Ovary (tissue), 7 donors: ENCODE measurements at regions not wholly inside any gene's neighbourhood (a gene's known extent, or its start where the extent isn't known, plus 50 kb on each side); places are given as distances from the start of the nearest gene placed in this dataset.
"Not testable (repeated sequence)": the region's sequence is repeated elsewhere in the genome, so short reads cannot be mapped to it uniquely, and the experiment has no call there.

Experiments used
- DNase-seq, 5 donors: peaks; one replicate each; pipeline ENCODE4 v3.0.0-alpha.2; 2019 to 2020
- H3K27ac ChIP-seq, 2 donors: fragments of 200-600 bp; one replicate each; pipeline versions ENCODE4 v1.5.1 to v1.8.0; 2019 to 2022
- H3K27me3 ChIP-seq: fragments of 200-600 bp; one replicate; pipeline ENCODE4 v1.8.0; 2022
- H3K36me3 ChIP-seq: fragments of 200-600 bp; sonication (generic); one replicate; pipeline ENCODE4 v1.5.1; 2019
- H3K4me1 ChIP-seq: one replicate; pipeline ENCODE4 v1.8.1; 2013; ENCODE audit warnings: mild to moderate bottlenecking, moderate library complexity; ENCODE audit not compliant: insufficient read depth
- H3K4me3 ChIP-seq: fragments of 200-600 bp; sonication (generic); one replicate; pipeline ENCODE4 v1.5.1; 2017
- H3K9me3 ChIP-seq, 2 donors: fragments of 200-600 bp in 1 of 2; sonication (generic) in 1 of 2; one replicate each; pipeline versions ENCODE4 v1.5.1 to v1.8.1; 2013 to 2019; ENCODE audit warnings: mild to moderate bottlenecking in 1 of 2, moderate library complexity in 1 of 2
- WGBS, 3 donors: extraction: QIAGEN DNeasy Blood & Tissue Kit in 1 of 3; methylation state at CpG; one replicate each; pipeline versions ENCODE4 v1.1.5 to v1.1.7; 2013 to 2017; 5-methylcytosine and 5-hydroxymethylcytosine counted together
- intact Hi-C, 4 donors: fragments of 100-400 bp; cut with DNase I; formaldehyde crosslinking; loops; one replicate each; pipeline versions ENCODE4 v1.11.0 to v1.15.1; 2022 to 2023
- donor health status: DM: no; HTN: no; CAD: no; lungs with moderate emphysema.
- donor health status: DM: no; HTN: no; CAD: no.
- donor health status: Bipolar disorder and iron deficiency.
- donor health status: DM: no; HTN: no; CAD: no.
- donor health status: DM: yes; HTN: yes; CAD: no.

GRCh38 chr9:42288002-42288864 lies 104.8 kb downstream of the SPATA31A6 start:
- H3K27me3 ChIP-seq, H3K4me1 ChIP-seq, intact Hi-C loops, H3K9me3 ChIP-seq, H3K36me3 ChIP-seq, H3K27ac ChIP-seq, H3K4me3 ChIP-seq, DNase-seq: not testable (repeated sequence)
- 73 to 92% (median 82%) methylated on average over 45 to 49 of the region's 51 CpGs for whole genome bisulfite sequencing, 3 donors

GRCh38 chr9:42288865-42289229 lies 105.4 kb downstream of the SPATA31A6 start:
- intact Hi-C loops, H3K27ac ChIP-seq, H3K9me3 ChIP-seq, DNase-seq, H3K36me3 ChIP-seq, H3K27me3 ChIP-seq, H3K4me1 ChIP-seq, H3K4me3 ChIP-seq: not testable (repeated sequence)
- 74 to 100% (median 83%) methylated on average over 3 to 6 of the region's 11 CpGs for WGBS, 3 donors

- H3K27ac ChIP-seq, H3K4me1 ChIP-seq, H3K9me3 ChIP-seq, intact Hi-C loops, H3K36me3 ChIP-seq, DNase-seq, H3K4me3 ChIP-seq, H3K27me3 ChIP-seq: not testable (repeated sequence)
These were observed 116.7 kb downstream of the SPATA31A6 start for GRCh38 chr9:42300124-42300523.

- 44 to 47% (median 45%) methylated on average over 2 of the region's 2 CpGs for WGBS, 3 donors
- H3K4me1 ChIP-seq, intact Hi-C loops, H3K27ac ChIP-seq, H3K4me3 ChIP-seq, H3K36me3 ChIP-seq, H3K27me3 ChIP-seq, DNase-seq, H3K9me3 ChIP-seq: not testable (repeated sequence)
These were observed 123.2 kb downstream of the SPATA31A6 start for GRCh38 chr9:42306625-42307024.

- DNase-seq, H3K4me3 ChIP-seq, H3K27ac ChIP-seq, intact Hi-C loops, H3K36me3 ChIP-seq, H3K4me1 ChIP-seq, H3K9me3 ChIP-seq, H3K27me3 ChIP-seq: not testable (repeated sequence)
- WGBS, 3 donors = 9 to 19% (median 13%) methylated on average over 2 of the region's 2 CpGs
These were observed 124.0 kb downstream of the SPATA31A6 start for GRCh38 chr9:42307449-42307848.

- H3K4me1 ChIP-seq, H3K4me3 ChIP-seq, H3K27ac ChIP-seq, H3K9me3 ChIP-seq, intact Hi-C loops, H3K27me3 ChIP-seq, DNase-seq, H3K36me3 ChIP-seq: not testable (repeated sequence)
- 16 to 25% (median 20%) methylated on average over 2 of the region's 2 CpGs for WGBS, 3 donors
These were observed 127.5 kb downstream of the SPATA31A6 start for GRCh38 chr9:42310972-42311371.

- H3K36me3 ChIP-seq, H3K4me3 ChIP-seq: not testable (repeated sequence)
- 89 to 98% (median 91%) methylated on average over 5 of the region's 5 CpGs for WGBS, 3 donors
These were observed 132.6 kb downstream of the SPATA31A6 start for GRCh38 chr9:42316026-42316425.

GRCh38 chr9:42317677-42318076 lies 134.2 kb downstream of the SPATA31A6 start:
- H3K9me3 ChIP-seq, H3K4me1 ChIP-seq, DNase-seq, H3K4me3 ChIP-seq, H3K36me3 ChIP-seq, intact Hi-C loops, H3K27ac ChIP-seq, H3K27me3 ChIP-seq: not testable (repeated sequence)
- WGBS, 3 donors = 27 to 31% (median 30%) methylated on average over 3 of the region's 3 CpGs

More at GRCh38 chr9:42316026-42316425, 132.6 kb downstream of the SPATA31A6 start:
- intact Hi-C loops, H3K9me3 ChIP-seq, H3K27me3 ChIP-seq, H3K27ac ChIP-seq, DNase-seq, H3K4me1 ChIP-seq: not testable (repeated sequence)

GRCh38 chr9:42323084-42323809 lies 139.8 kb downstream of the SPATA31A6 start:
- H3K4me3 ChIP-seq, H3K4me1 ChIP-seq, DNase-seq, H3K27me3 ChIP-seq, H3K27ac ChIP-seq, intact Hi-C loops, H3K9me3 ChIP-seq, H3K36me3 ChIP-seq: not testable (repeated sequence)
- 13 to 20% (median 17%) methylated on average over 7 of the region's 7 CpGs for WGBS, 3 donors

- intact Hi-C loops, H3K4me3 ChIP-seq, H3K27me3 ChIP-seq, H3K4me1 ChIP-seq, H3K9me3 ChIP-seq, H3K27ac ChIP-seq, H3K36me3 ChIP-seq, DNase-seq: not testable (repeated sequence)
These were observed 141.7 kb downstream of the SPATA31A6 start for GRCh38 chr9:42325142-42325541.

- H3K27me3 ChIP-seq, H3K9me3 ChIP-seq, H3K4me3 ChIP-seq, H3K36me3 ChIP-seq, DNase-seq, intact Hi-C loops, H3K4me1 ChIP-seq, H3K27ac ChIP-seq: not testable (repeated sequence)
- WGBS, 3 donors = 46 to 64% (median 48%) methylated on average over 2 of the region's 2 CpGs
These were observed 142.1 kb downstream of the SPATA31A6 start for GRCh38 chr9:42325561-42325960.

- H3K4me1 ChIP-seq, intact Hi-C loops, H3K27ac ChIP-seq, H3K27me3 ChIP-seq, H3K9me3 ChIP-seq, H3K4me3 ChIP-seq, DNase-seq, H3K36me3 ChIP-seq: not testable (repeated sequence)
- 84 to 88% (median 84%) methylated on average over 1 to 2 of the region's 2 CpGs for WGBS, 3 donors
These were observed 143.0 kb downstream of the SPATA31A6 start for GRCh38 chr9:42326482-42326881.
